Esophagus muscularis mucosa (tissue), 4 donors: ENCODE measurements at regions not wholly inside any gene's neighbourhood (a gene's known extent, or its start where the extent isn't known, plus 50 kb on each side); places are given as distances from the start of the nearest gene placed in this dataset.
A peak's percentile ranks its signal among the peaks of the same experiment; 100 is the strongest.

Experiments
- EP300 ChIP-seq: sonication (generic); formaldehyde crosslinking; IDR thresholded peaks from one replicate; pipeline ENCODE4 v1.6.1; 2017; ENCODE audit warnings: antibody characterized with exemption
- POLR2A ChIP-seq: fragments of 450-650 bp; IDR thresholded peaks from one replicate; pipeline ENCODE4 v1.6.1; 2017; ENCODE audit warnings: antibody characterized with exemption, moderate library complexity, mild to moderate bottlenecking, low read depth
- TF ChIP-seq, protein P1 (sequence below), 3 experiments: fragments of 200-600 bp in 2 of 3; fragments of 450-650 bp in 1 of 3; sonication (generic) in 2 of 3; IDR thresholded peaks; one replicate each; pipeline ENCODE4 v1.5.1; 2017 to 2019; ENCODE audit warnings: antibody characterized with exemption in 3 of 3, mild to moderate bottlenecking in 2 of 3, moderate library complexity in 1 of 3

DNA sequence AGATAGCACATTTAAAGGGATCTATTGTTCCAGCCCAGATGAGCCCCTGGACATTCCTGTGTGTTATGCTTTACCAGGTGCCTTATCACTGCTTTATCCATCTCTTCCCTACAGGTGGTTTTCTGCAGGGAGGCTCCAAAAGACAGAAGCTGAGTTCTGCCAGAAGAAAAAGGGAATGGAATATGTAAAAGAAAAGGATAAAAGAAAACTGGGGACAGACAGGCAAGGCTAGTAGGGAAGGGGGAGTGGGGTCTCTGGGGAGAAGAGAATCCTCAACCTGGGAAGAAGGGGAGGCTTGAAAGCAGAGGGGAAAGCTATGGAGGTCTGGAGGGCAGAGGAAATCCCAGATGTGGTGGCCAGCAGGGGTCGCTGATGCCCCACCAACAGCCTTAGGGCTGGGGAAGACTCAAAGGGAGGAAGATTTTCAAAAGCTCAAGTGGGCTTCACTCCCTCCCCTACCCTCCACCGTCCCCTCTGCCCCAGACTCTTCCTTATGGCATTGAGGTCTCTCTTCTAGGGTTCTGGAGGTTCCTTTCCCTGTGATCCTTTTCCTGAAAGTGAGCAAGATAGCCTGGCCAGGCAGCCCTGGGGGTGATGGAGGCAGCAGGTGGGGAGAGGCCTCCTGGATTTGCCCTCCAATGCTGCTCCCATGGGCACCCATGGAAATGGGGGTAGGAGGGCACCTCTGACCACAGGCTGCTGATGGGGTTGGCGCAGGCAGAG lies 178.1 kb upstream of the PKDCC start:
- no peak for TF ChIP-seq POLR2A
- TF ChIP-seq, protein P1, sequence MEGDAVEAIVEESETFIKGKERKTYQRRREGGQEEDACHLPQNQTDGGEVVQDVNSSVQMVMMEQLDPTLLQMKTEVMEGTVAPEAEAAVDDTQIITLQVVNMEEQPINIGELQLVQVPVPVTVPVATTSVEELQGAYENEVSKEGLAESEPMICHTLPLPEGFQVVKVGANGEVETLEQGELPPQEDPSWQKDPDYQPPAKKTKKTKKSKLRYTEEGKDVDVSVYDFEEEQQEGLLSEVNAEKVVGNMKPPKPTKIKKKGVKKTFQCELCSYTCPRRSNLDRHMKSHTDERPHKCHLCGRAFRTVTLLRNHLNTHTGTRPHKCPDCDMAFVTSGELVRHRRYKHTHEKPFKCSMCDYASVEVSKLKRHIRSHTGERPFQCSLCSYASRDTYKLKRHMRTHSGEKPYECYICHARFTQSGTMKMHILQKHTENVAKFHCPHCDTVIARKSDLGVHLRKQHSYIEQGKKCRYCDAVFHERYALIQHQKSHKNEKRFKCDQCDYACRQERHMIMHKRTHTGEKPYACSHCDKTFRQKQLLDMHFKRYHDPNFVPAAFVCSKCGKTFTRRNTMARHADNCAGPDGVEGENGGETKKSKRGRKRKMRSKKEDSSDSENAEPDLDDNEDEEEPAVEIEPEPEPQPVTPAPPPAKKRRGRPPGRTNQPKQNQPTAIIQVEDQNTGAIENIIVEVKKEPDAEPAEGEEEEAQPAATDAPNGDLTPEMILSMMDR (IDR thresholded peaks at IDR 0.05), result peak; percentile 87 to 89 (median 88)
- no peak for TF ChIP-seq EP300
